IPS-20b (cell line): ENCODE measurements at regions not wholly inside any gene's neighbourhood (a gene's known extent, or its start where the extent isn't known, plus 50 kb on each side); places are given as distances from the start of the nearest gene placed in this dataset.

Source experiments
- H3K27ac ChIP-seq: one replicate; pipeline ENCODE4 v1.5.1; 2013; ENCODE audit warnings: low read length
- H3K27me3 ChIP-seq: 2 replicates; pipeline ENCODE4 v1.6.1; 2013; ENCODE audit warnings: mild to moderate bottlenecking, low read length, inconsistent platforms; ENCODE audit not compliant: insufficient read depth
- H3K36me3 ChIP-seq: 2 replicates; pipeline ENCODE4 v1.6.1; 2013; ENCODE audit warnings: low read depth, mild to moderate bottlenecking, inconsistent platforms, low read length, moderate library complexity; ENCODE audit not compliant: insufficient read depth
- H3K4me1 ChIP-seq: 2 replicates; pipeline ENCODE4 v1.6.1; 2013; ENCODE audit warnings: mild to moderate bottlenecking, control low read depth, inconsistent platforms, low read length, moderate library complexity; ENCODE audit not compliant: insufficient read depth
- H3K4me3 ChIP-seq: 2 replicates; pipeline ENCODE4 v1.5.1; 2013; ENCODE audit warnings: mild to moderate bottlenecking, low read length, inconsistent platforms
- H3K9ac ChIP-seq: 2 replicates; pipeline ENCODE4 v1.6.1; 2013; ENCODE audit warnings: low read depth, mild to moderate bottlenecking, inconsistent platforms, low read length, moderate library complexity
- H3K9me3 ChIP-seq: 2 replicates; pipeline ENCODE4 v1.6.1; 2013; ENCODE audit warnings: mild to moderate bottlenecking, low read depth, low read length, inconsistent platforms; ENCODE audit not compliant: insufficient read depth

DNA sequence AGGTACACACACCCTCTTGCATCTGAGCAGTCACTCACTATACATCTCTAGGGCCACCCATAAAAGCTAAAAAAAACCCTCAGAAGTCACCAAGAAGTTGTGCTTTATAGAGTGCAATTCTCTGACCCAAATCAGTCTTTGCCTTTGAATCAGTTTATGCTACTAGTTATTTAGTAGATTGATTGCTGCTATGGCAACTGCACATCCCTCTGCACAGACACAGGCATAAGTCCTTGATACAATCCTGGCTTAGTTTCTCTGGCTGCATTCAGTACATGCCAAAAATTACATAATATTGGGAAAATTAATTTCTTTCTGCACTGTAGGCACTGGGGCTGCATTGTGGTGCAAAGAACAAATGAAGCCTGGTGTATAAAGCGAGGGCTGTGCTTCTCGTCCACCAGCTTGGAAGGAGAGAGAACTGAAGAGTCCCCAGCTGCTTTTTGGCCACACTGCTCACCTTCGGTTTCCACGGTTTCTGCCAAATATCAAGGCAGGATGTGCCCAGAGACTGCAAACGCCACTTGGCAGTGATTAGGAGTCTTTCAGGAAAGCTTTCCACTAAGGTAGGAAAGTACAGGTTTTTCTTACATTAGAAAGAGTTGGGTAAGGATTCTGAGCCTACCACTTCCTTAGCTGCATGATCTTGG lies 258.4 kb downstream of the ELAVL2 start:
- Histone ChIP-seq H3K9me3 (no peaks in the 10 kb centered on the region), H3K4me1 (0 out of 2 replicates have a peak, but pooled peaks cover 4% of the 10 kb centered on the region), H3K4me3 (no peak overlapping the region), H3K9ac (no peak overlapping the region), H3K27me3 (no peaks in the 10 kb centered on the region), H3K27ac (no peak overlapping the region), H3K36me3 (no peaks in the 10 kb centered on the region)

DNA sequence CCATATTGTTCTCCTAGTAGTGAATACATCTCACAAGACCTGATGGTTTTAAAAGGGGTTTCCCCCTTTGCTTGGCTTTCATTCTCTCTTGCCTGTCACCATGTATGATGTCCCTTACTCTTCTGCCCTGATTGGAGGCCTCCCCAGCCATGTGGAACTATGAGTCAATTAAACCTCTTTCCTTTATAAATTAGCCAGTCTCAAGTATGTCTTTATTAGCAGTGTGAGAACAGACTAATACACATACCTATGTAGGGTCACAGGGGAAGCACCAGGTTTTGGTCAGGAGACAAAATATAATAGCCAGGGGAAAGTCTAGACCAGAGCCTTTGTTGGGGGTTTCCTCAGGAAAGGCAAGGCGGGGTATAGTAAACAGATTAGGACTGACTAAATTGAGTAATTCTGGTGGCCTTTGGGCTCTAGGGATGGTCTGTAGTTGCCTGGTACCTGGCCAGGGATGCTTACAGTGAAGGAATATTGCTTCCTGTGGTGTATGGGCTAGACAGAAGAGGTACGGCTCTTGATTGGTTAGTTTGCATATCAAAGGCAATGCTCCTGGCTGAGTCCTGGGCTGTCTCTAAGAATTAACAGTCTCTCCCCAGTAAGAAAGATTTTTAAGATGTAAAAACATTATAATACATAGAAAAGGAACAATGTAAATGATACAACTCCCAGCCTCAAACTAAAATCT lies 254.5 kb downstream of the ELAVL2 start:
- peaks cover 7% of the 10 kb centered on the region; the same call in 1 of the 2 replicates for H3K4me1 ChIP-seq
- no peaks in the 10 kb centered on the region for H3K9me3 ChIP-seq
- no peaks in the 10 kb centered on the region for H3K27me3 ChIP-seq
- no peak overlapping the region for H3K4me3 ChIP-seq
- no peaks in the 10 kb centered on the region for H3K36me3 ChIP-seq
- H3K9ac ChIP-seq = no peak overlapping the region
- no peak overlapping the region for H3K27ac ChIP-seq

DNA sequence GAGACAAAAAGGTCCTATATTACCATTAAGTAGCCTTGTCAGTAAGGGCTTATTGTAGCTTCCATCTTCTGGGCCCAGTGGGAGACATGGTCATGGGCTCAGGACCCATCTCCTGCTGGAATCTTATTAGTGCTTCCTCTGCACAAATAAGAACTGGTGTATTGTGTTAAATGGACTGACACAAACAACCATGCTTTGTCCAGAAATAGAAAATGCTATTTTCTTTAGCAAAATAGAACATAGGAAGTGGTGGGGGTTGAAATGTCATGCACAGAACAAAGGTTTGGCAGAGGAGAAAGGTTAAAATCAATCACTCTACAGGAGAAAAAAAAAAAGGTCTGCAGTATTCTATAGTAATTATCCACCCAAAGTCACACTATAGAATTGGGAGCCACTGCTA lies 252.2 kb downstream of the ELAVL2 start:
- Histone ChIP-seq H3K9me3 (no peaks in the 10 kb centered on the region), H3K27ac (no peak overlapping the region), H3K4me1 (peaks cover 8% of the 10 kb centered on the region; the same call in 1 of the 2 replicates), H3K36me3 (no peaks in the 10 kb centered on the region), H3K27me3 (no peaks in the 10 kb centered on the region), H3K4me3 (no peak overlapping the region), H3K9ac (no peak overlapping the region)

DNA sequence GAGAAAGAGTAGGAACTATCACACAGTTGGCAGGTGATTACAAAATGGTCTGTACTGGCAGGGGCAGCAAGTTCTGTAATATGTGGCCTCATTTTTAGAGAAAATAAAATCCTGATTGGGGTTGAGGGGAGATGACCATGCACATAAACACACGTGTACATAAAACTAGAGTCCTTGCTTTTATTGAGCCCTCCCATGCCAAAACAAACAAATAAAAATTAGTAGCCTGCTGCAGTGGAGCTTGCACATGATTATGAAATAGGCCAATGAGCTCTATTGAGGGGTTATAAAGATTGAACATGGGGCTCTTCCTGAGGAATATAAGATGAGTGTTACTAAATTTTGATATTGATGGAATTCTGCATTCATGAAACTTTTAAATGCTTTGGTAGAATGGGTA lies 248.4 kb downstream of the ELAVL2 start:
- Histone ChIP-seq H3K36me3 (no peaks in the 10 kb centered on the region), H3K9me3 (no peaks in the 10 kb centered on the region), H3K9ac (no peak overlapping the region), H3K27me3 (no peaks in the 10 kb centered on the region), H3K4me3 (no peak overlapping the region), H3K4me1 (peaks cover 4% of the 10 kb centered on the region; the same call in 1 of the 2 replicates), H3K27ac (no peak overlapping the region)

DNA sequence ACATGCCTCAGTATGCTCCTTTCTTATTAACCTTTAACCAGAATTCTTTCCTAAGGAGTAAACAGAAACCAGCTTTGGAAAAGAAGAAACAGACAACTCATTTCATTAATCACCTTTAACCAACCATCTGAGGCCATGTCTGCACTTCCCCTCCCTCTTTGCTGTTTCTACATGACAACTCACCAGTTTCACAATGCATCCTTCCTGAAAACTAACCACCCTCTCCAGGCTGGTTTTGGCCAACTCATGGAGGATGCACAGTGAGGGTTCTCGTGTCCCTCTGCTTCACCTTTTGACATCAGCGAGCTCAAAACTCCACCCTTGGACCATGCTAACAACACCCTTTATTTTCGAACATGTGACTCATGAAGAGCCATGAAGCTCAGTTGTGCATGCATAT lies 244.1 kb downstream of the ELAVL2 start:
- Histone ChIP-seq H3K36me3 (no peaks in the 10 kb centered on the region), H3K27me3 (no peaks in the 10 kb centered on the region), H3K9ac (no peak overlapping the region), H3K27ac (no peak overlapping the region), H3K9me3 (no peaks in the 10 kb centered on the region), H3K4me1 (no peaks in the 10 kb centered on the region), H3K4me3 (no peak overlapping the region)

DNA sequence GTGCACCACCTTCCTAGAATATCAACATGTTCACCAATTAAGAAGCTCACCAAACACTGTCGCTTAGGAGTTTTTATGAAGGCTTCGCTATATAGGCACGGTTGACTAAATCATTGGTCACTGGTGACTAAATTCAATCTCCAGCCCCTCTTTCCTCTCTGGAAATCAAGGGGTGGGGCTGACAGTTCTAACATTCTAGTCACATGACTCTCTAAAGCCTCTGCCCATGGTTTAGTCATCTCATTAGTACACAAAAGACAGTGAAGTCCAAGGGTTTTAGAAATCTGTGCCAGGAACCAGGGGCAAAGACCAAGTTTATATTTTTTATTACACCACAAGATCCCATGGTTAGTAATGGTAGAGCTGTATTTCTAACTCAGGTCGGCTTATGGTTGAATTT lies 243.2 kb downstream of the ELAVL2 start:
- no peaks in the 10 kb centered on the region for H3K9me3 ChIP-seq
- no peaks in the 10 kb centered on the region for H3K4me1 ChIP-seq
- H3K27me3 ChIP-seq = no peaks in the 10 kb centered on the region
- H3K9ac ChIP-seq = no peak overlapping the region
- H3K4me3 ChIP-seq = no peak overlapping the region
- no peaks in the 10 kb centered on the region for H3K36me3 ChIP-seq
- no peak overlapping the region for H3K27ac ChIP-seq

DNA sequence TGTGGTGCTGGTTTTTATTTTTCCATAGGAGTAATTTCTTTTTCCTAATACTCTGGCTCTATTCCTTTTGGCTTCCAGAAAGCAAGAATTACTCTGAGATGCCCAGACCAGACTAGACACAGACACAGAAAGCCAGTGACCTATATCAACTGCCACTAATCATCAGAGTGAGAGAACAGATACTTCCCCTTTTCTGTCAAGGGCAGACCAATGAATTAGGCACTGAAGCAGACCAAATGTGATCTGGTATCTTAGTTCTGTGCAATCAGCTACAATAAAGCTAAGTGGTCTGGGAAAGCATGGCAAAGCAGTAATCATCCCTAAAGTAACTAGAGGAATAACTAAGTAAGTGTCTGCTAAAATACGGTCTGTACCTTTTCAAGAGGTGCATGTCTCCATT lies 239.1 kb downstream of the ELAVL2 start:
- no peaks in the 10 kb centered on the region for H3K27me3 ChIP-seq
- H3K27ac ChIP-seq = no peak overlapping the region
- H3K36me3 ChIP-seq = no peaks in the 10 kb centered on the region
- H3K4me1 ChIP-seq = peaks cover 7% of the 10 kb centered on the region
- H3K9ac ChIP-seq = no peak overlapping the region
- H3K9me3 ChIP-seq = no peaks in the 10 kb centered on the region
- no peak overlapping the region for H3K4me3 ChIP-seq

DNA sequence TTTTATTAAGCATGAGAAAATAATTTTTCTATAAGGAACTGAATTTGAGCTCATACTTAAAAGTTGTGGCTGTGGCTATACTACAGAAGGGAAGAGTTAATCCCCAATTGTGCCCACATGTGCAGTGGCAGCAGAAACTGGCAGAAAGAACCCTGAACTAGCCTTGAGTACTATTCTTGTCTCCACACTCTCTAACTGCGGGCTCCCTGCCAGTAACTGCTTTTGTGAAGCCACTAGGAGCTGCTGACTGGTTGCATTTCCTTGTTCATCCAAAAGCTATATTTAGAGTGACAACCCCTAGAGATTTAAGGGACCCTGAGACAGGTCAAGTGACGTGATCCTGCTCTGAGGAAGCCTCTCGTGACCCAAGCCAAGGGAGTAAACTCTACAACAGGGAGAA lies 238.6 kb downstream of the ELAVL2 start:
- Histone ChIP-seq H3K4me1 (peaks cover 12% of the 10 kb centered on the region), H3K4me3 (no peak overlapping the region), H3K27ac (no peak overlapping the region), H3K9me3 (no peaks in the 10 kb centered on the region), H3K36me3 (no peaks in the 10 kb centered on the region), H3K27me3 (no peaks in the 10 kb centered on the region), H3K9ac (no peak overlapping the region)

DNA sequence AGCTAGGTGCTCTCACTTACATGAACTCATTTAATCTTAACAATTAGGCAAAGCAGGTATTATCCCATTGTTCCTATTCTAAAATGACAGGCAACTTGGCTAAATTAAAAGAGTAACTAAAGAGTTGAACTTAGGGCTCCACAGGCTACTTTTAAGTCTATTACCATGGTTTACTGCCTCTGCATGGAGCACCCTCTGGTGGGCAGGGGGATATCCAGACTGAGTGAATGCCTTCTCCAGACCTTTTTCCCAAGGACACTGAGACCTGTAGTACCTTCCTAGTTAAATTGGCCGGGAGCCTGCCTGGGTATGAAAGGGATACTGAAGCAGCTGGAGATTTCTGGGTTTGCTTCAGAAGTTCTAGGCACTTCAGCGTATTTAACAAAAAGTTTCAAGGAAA lies 238.1 kb downstream of the ELAVL2 start:
- H3K36me3 ChIP-seq = no peaks in the 10 kb centered on the region
- peaks cover 12% of the 10 kb centered on the region for H3K4me1 ChIP-seq
- no peaks in the 10 kb centered on the region for H3K27me3 ChIP-seq
- H3K9me3 ChIP-seq = no peaks in the 10 kb centered on the region
- H3K4me3 ChIP-seq = no peak overlapping the region
- H3K27ac ChIP-seq = no peak overlapping the region
- H3K9ac ChIP-seq = no peak overlapping the region

DNA sequence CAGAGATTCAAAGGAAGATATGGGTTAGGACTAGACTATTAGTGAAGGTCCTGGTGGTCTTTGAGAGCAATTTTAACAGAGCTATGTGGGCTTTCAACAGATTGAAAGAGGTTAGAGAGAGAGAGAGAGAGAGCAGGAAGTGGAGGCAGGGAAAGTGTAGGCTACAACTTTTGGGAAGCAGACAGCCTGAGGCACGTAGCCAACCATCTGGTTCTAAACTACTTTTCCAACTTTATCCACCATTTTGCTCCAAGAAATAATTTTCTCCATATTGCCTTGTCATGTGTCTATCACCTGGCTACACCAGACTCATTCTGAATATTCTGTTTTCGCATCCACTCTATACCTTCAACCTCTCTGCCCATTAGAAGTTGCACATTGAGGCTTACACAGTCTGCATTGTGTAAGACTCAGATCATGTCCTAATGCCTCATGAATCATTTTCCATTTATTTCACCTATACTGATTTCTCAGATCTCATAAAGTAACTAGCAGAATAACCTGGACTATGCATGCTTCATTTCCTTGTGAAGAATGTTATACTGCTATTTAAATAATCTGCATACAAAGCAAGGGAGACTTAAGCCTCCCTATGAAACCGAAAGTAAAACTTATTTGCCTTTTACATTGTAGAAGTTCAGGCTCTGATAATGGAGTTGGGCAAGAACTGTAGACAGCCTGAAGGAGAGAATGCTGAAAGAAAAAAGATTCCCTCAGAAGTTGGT lies 235.6 kb downstream of the ELAVL2 start:
- Histone ChIP-seq H3K36me3 (no peaks in the 10 kb centered on the region), H3K9ac (no peak overlapping the region), H3K27me3 (no peaks in the 10 kb centered on the region), H3K4me1 (peaks cover 12% of the 10 kb centered on the region), H3K4me3 (no peak overlapping the region), H3K27ac (no peak overlapping the region), H3K9me3 (no peaks in the 10 kb centered on the region)

DNA sequence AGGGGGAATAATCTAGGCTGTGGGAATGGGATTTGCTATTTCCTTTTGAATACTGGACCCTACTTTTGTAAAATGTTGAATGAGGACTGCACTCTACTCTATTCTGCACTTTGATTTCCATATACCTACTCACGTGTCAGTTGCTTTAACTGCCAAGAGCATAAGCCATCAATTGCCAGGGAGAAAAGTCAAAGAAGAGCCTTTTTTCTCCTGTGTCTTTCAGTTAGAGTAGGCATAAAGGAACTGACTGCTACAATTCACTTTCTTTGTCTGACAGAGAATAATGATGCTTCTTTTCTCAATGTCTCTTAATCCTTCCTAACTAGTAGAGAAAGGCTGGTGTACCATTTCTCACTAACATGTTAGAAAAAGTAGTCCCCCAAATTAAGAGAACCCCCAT lies 231.6 kb downstream of the ELAVL2 start:
- Histone ChIP-seq H3K27ac (no peak overlapping the region), H3K27me3 (no peaks in the 10 kb centered on the region), H3K4me3 (no peak overlapping the region), H3K9me3 (no peaks in the 10 kb centered on the region), H3K36me3 (no peaks in the 10 kb centered on the region), H3K4me1 (peaks cover 12% of the 10 kb centered on the region), H3K9ac (no peak overlapping the region)
